Uterus (tissue), 3 donors: ENCODE measurements at regions not wholly inside any gene's neighbourhood (a gene's known extent, or its start where the extent isn't known, plus 50 kb on each side); places are given as distances from the start of the nearest gene placed in this dataset.
"Not testable (repeated sequence)": the region's sequence is repeated elsewhere in the genome, so short reads cannot be mapped to it uniquely, and the experiment has no call there.

ENCODE experiments used
- DNase-seq, 2 donors: peaks; one replicate each; pipeline ENCODE4 v3.0.0-alpha.2; 2019 to 2020
- H3K27ac ChIP-seq, 2 donors: fragments of 200-600 bp; sonication (generic); 1 replicate in 1 of 2; 2 replicates in 1 of 2; pipeline ENCODE4 v1.5.1; 2016 to 2018
- H3K27me3 ChIP-seq, 2 donors: fragments of 200-600 bp; sonication (generic); one replicate each; pipeline ENCODE4 v1.5.1; 2018 to 2019; ENCODE audit warnings: control low read depth in 1 of 2
- H3K36me3 ChIP-seq, 2 donors: fragments of 200-600 bp; sonication (generic); one replicate each; pipeline ENCODE4 v1.5.1; 2019; ENCODE audit warnings: control low read depth in 1 of 2
- H3K4me1 ChIP-seq, 2 donors: fragments of 200-600 bp; sonication (generic); one replicate each; pipeline ENCODE4 v1.5.1; 2018 to 2019; ENCODE audit warnings: control low read depth in 1 of 2
- H3K4me3 ChIP-seq, 2 donors: fragments of 200-600 bp; sonication (generic); 1 replicate in 1 of 2; 2 replicates in 1 of 2; pipeline ENCODE4 v1.5.1; 2018 to 2019; ENCODE audit warnings: mild to moderate bottlenecking in 1 of 2
- H3K9me3 ChIP-seq, 2 donors: fragments of 200-600 bp; sonication (generic); one replicate each; pipeline ENCODE4 v1.5.1; 2019; ENCODE audit warnings: control low read depth in 1 of 2
- CTCF ChIP-seq, 4 experiments: fragments of 200-600 bp in 2 of 4; fragments of 450-650 bp in 2 of 4; sonication (generic) in 2 of 4; IDR thresholded peaks; one replicate each; pipeline ENCODE4 v1.5.1; 2016 to 2019; ENCODE audit warnings: antibody characterized with exemption in 4 of 4, mild to moderate bottlenecking in 2 of 4, moderate library complexity in 1 of 4
- POLR2A ChIP-seq, 2 donors: fragments of 450-650 bp; IDR thresholded peaks; one replicate each; pipeline ENCODE4 v1.6.1; 2016; ENCODE audit warnings: antibody characterized with exemption in 2 of 2, mild to moderate bottlenecking in 1 of 2, moderate library complexity in 1 of 2
- intact Hi-C: fragments of 100-400 bp; cut with DNase I; formaldehyde crosslinking; loops from one replicate; pipeline ENCODE4 v1.15.1; 2023; ENCODE audit warnings: low total_unique reads
- donor health status: DM: yes; HTN: yes; CAD: no.

GRCh38 chr14:82987502-82988124 lies 1454.0 kb upstream of the SEL1L start:
- no peaks in the 10 kb centered on the region for H3K9me3 ChIP-seq
- no peaks in the 10 kb centered on the region for H3K27me3 ChIP-seq
- intact Hi-C loops: no loop called here
- no peak for DNase-seq
- H3K4me1 ChIP-seq: no peaks in the 10 kb centered on the region
- H3K4me3 ChIP-seq: no peak overlapping the region
- H3K36me3 ChIP-seq: no peaks in the 10 kb centered on the region
- TF ChIP-seq CTCF (IDR thresholded peaks at IDR 0.05) (no peak), POLR2A (IDR thresholded peaks at IDR 0.05) (no peak)
- H3K27ac ChIP-seq: no peak overlapping the region

- H3K27me3 ChIP-seq, intact Hi-C loops, H3K36me3 ChIP-seq, H3K4me3 ChIP-seq, H3K4me1 ChIP-seq, H3K9me3 ChIP-seq, DNase-seq, H3K27ac ChIP-seq: not testable (repeated sequence)
Measured at GRCh38 chr14:82994547-82994946, 1460.9 kb upstream of the SEL1L start.

GRCh38 chr14:82999802-83000201 lies 1466.1 kb upstream of the SEL1L start:
- H3K9me3 ChIP-seq: no peaks in the 10 kb centered on the region
- intact Hi-C loops: no loop called here
- TF ChIP-seq POLR2A (IDR thresholded peaks at IDR 0.05) (no peak), CTCF (IDR thresholded peaks at IDR 0.05) (no peak)
- no peak for DNase-seq
- H3K4me1 ChIP-seq: no peaks in the 10 kb centered on the region
- H3K27me3 ChIP-seq: no peaks in the 10 kb centered on the region
- H3K4me3 ChIP-seq: no peak overlapping the region
- no peaks in the 10 kb centered on the region for H3K36me3 ChIP-seq
- H3K27ac ChIP-seq: no peak overlapping the region

GRCh38 chr14:83004456-83005006 lies 1470.9 kb upstream of the SEL1L start:
- TF ChIP-seq CTCF (IDR thresholded peaks at IDR 0.05) (no peak), POLR2A (IDR thresholded peaks at IDR 0.05) (no peak)

GRCh38 chr14:83006121-83006670 lies 1472.5 kb upstream of the SEL1L start:
- Histone ChIP-seq H3K27me3 (no peaks in the 10 kb centered on the region), H3K4me1 (no peaks in the 10 kb centered on the region)

More at GRCh38 chr14:83004456-83005006, 1470.9 kb upstream of the SEL1L start:
- Histone ChIP-seq H3K27ac (no peak overlapping the region), H3K4me3 (no peak overlapping the region), H3K27me3 (no peaks in the 10 kb centered on the region), H3K9me3 (no peaks in the 10 kb centered on the region), H3K36me3 (no peaks in the 10 kb centered on the region), H3K4me1 (no peaks in the 10 kb centered on the region)
- intact Hi-C loops: no loop called here
- no peak for DNase-seq

GRCh38 chr14:83007052-83007451 lies 1473.4 kb upstream of the SEL1L start:
- H3K27ac ChIP-seq, H3K4me3 ChIP-seq, H3K27me3 ChIP-seq, DNase-seq, H3K36me3 ChIP-seq, H3K4me1 ChIP-seq, H3K9me3 ChIP-seq, intact Hi-C loops: not testable (repeated sequence)

More at GRCh38 chr14:83006121-83006670, 1472.5 kb upstream of the SEL1L start:
- no peak for DNase-seq
- Histone ChIP-seq H3K27ac (no peak overlapping the region), H3K4me3 (no peak overlapping the region), H3K9me3 (no peaks in the 10 kb centered on the region), H3K36me3 (no peaks in the 10 kb centered on the region)
- no peak for TF ChIP-seq CTCF (IDR thresholded peaks at IDR 0.05)
- TF ChIP-seq POLR2A (IDR thresholded peaks at IDR 0.05): no peak
- intact Hi-C loops: no loop called here
